ENCODE measurements at regions not wholly inside any gene's neighbourhood (a gene's known extent, or its start where the extent isn't known, plus 50 kb on each side); places are given as distances from the start of the nearest gene placed in this dataset.

DNA sequence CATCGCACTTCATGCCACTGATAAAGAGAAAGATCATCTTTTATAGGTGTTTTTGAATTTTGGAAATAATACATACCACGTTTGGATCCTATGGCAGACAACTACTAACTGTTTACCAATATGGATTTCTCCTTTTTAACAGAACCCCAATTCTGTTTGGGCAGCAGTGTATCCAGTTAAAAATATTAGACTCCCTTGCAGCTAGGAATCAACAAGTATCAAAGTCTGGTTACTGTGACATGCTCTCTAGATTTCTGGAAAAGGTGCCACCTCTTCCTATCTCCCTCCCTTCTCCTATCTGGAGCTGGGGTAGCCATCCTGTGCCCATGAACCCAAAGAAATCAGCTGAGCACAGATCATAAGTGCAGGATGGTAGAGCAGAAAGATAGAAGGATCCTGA lies 54.1 kb upstream of the DTNBP1 start:
- TF ChIP-seq, protein P1, sequence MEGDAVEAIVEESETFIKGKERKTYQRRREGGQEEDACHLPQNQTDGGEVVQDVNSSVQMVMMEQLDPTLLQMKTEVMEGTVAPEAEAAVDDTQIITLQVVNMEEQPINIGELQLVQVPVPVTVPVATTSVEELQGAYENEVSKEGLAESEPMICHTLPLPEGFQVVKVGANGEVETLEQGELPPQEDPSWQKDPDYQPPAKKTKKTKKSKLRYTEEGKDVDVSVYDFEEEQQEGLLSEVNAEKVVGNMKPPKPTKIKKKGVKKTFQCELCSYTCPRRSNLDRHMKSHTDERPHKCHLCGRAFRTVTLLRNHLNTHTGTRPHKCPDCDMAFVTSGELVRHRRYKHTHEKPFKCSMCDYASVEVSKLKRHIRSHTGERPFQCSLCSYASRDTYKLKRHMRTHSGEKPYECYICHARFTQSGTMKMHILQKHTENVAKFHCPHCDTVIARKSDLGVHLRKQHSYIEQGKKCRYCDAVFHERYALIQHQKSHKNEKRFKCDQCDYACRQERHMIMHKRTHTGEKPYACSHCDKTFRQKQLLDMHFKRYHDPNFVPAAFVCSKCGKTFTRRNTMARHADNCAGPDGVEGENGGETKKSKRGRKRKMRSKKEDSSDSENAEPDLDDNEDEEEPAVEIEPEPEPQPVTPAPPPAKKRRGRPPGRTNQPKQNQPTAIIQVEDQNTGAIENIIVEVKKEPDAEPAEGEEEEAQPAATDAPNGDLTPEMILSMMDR (IDR thresholded peaks at IDR 0.05), result no peak
- no peak for TF ChIP-seq POLR2AphosphoS5 (IDR thresholded peaks at IDR 0.05)
- TF ChIP-seq POLR2A (IDR thresholded peaks at IDR 0.05), result no peak

Data from stomach (tissue), 4 donors.